OCI-LY3 (cell line): ENCODE measurements at regions not wholly inside any gene's neighbourhood (a gene's known extent, or its start where the extent isn't known, plus 50 kb on each side); places are given as distances from the start of the nearest gene placed in this dataset.

ENCODE experiments used
- EZH2phosphoT487 ChIP-seq: fragments of 200-600 bp; shearing (Covaris generic); IDR thresholded peaks from 2 replicates; pipeline ENCODE4 v1.6.1; 2018; ENCODE audit warnings: antibody characterized with exemption, mixed run types, low read depth
- TF ChIP-seq, protein P1 (sequence below): fragments of 200-600, 300-600 bp; sonication (generic); IDR thresholded peaks from 2 replicates; pipeline ENCODE4 v1.5.1; 2014; ENCODE audit warnings: antibody characterized with exemption, low read length, low read depth

DNA sequence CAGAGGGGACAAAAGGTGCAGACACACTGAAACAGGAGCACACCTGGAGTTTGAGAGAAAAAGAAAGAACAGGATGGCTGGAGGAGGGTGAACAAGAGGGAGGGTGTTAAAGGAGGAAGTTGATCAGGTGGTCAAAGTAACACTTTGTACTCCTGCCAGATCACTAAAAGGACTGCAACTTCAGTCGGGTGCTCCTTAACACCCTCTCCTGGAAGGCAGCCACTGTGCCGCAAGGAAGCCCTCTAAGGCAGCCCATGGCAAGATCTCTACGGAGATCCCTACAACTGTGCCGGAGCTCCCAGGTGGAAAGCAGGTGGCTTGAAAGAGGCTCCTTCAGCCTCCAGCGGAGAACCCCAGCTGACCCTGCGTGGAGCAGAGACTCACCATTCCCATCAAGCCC, 124.4 kb upstream of the MSX2 start:
- TF ChIP-seq, protein P1, sequence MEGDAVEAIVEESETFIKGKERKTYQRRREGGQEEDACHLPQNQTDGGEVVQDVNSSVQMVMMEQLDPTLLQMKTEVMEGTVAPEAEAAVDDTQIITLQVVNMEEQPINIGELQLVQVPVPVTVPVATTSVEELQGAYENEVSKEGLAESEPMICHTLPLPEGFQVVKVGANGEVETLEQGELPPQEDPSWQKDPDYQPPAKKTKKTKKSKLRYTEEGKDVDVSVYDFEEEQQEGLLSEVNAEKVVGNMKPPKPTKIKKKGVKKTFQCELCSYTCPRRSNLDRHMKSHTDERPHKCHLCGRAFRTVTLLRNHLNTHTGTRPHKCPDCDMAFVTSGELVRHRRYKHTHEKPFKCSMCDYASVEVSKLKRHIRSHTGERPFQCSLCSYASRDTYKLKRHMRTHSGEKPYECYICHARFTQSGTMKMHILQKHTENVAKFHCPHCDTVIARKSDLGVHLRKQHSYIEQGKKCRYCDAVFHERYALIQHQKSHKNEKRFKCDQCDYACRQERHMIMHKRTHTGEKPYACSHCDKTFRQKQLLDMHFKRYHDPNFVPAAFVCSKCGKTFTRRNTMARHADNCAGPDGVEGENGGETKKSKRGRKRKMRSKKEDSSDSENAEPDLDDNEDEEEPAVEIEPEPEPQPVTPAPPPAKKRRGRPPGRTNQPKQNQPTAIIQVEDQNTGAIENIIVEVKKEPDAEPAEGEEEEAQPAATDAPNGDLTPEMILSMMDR, result no peak
- TF ChIP-seq EZH2phosphoT487, result no peak
